ENCODE measurements at regions not wholly inside any gene's neighbourhood (a gene's known extent, or its start where the extent isn't known, plus 50 kb on each side); places are given as distances from the start of the nearest gene placed in this dataset.

DNA sequence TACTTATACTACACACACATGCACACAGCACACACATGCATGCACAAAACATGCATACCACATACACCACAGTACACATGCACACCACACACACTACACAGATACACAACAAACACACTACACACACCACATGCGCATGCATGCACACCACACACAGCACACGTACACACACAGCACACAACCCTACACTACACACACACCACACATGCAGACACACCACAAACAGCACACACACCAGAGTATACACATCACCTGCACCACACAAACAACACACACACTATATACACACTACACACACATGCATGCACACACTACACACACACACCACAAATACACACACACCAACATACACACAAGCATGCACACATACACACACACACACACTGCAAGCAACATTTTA, 166.8 kb downstream of the AHSP start:
- H3K4me1 Mint-ChIP-seq (ENCODE audit: low read depth), result peaks cover 7% of the 10 kb centered on the region
- intact Hi-C loops (cut with micrococcal nuclease), result no loop called here

DNA sequence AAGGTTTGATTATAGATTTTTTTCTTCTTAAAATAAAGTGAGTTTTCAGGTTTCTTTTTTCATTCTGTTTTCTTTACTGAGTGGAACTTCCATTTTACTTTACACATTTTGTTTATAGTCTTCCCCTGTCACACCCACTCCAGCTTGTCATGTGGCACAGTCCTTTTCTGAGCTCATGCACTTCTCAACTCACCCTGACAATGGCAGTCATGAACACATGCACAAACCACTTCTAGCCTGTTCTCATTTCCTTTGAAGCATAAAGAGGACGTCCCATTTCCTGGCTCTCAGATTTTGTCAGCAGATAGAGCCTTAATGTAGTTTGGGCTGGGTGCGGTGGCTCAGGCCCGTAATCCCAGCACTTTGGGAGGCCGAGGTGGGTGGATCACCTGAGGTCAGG, 168.0 kb downstream of the AHSP start:
- intact Hi-C loops (cut with micrococcal nuclease), result loop anchor here (1.0 to 5.0 kb wide), 2 partner anchors 18 to 188 kb away; partner anchors contain the start of gene RUSF1
- Mint-ChIP-seq H3K4me1 (ENCODE audit: low read depth) (peaks cover 7% of the 10 kb centered on the region), H3K27me3 (ENCODE audit: low read depth) (peaks cover 20% of the 10 kb centered on the region), H3K9me3 (peaks cover 3% of the 10 kb centered on the region), H3K27ac (no peak overlapping the region), H3K4me3 (ENCODE audit: low read depth) (no peak overlapping the region), H3K36me3 (ENCODE audit: low read depth) (no peaks in the 10 kb centered on the region)
- DNase-seq (ENCODE audit: low spot score), result peak; percentile 64

More for the DNA sequence above, 166.8 kb downstream of the AHSP start:
- Mint-ChIP-seq H3K4me3 (ENCODE audit: low read depth) (no peak overlapping the region), H3K9me3 (peaks cover 12% of the 10 kb centered on the region), H3K36me3 (ENCODE audit: low read depth) (no peaks in the 10 kb centered on the region), H3K27me3 (ENCODE audit: low read depth) (peaks cover 16% of the 10 kb centered on the region), H3K27ac (no peak overlapping the region)
- no peak for DNase-seq (ENCODE audit: low spot score)

DNA sequence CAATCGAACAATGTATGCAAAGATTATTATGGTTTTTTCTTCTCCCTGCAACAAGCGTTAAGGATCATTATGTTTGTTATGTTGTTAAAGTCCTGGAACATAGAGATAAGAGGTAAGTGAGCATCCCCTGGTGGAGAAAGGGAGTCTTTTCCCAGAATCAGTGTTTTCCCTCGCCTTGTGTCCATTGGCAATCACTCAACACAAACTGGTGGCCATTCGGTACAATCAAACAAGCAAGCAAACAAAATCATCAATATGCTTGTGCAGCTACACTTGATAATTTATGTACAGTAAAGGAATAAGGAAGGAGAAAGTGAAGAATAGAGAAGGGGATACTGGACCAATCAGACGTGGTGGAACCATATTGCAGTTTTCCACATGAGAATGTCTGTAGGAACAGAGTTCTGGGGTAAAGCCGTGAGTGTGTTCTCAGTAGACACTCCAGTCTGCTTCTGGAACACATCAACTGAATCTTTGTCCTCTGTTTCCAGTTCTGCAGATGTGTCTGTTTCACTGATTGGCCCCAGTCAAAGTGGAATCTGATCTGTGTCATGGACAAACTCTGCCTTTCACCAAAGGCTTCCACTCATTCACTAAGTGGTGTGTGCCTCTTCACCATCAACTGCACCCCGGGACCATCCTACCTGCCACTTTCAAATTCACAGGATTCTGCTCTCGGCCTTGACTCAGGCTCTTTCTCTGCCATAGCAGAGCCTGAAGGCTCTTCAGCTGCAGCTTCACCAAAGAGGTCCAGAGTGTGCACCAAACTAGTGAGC, 169.5 kb downstream of the AHSP start:
- Mint-ChIP-seq H3K4me3 (ENCODE audit: low read depth) (no peak overlapping the region), H3K27ac (no peak overlapping the region), H3K27me3 (ENCODE audit: low read depth) (peaks cover 20% of the 10 kb centered on the region), H3K36me3 (ENCODE audit: low read depth) (peaks cover 11% of the 10 kb centered on the region), H3K4me1 (ENCODE audit: low read depth) (peaks cover 19% of the 10 kb centered on the region), H3K9me3 (no peaks in the 10 kb centered on the region)
- intact Hi-C loops (cut with micrococcal nuclease), result loop anchor here (5.0 kb wide), 1 partner anchor 190 kb away; the partner anchor contains the start of gene RUSF1
- DNase-seq (ENCODE audit: low spot score), result no peak

DNA sequence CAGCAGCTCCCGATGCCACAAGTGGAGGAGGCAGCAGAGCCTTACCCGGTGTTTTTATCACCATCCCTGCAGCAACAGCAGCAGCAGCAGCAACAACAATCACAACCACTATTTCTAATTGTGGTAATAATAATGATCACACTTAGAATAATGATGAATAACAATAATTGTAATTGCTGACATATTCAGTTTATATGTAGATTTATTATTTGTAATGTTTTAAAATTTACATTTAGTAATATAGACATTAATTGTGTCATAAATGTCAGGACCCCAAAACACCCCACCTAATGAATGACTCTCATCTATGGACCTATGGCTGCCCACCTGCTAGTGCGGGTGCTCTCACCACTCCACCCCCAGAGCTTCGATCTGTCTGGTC, 170.0 kb downstream of the AHSP start:
- no peaks in the 10 kb centered on the region for H3K9me3 Mint-ChIP-seq
- H3K4me3 Mint-ChIP-seq (ENCODE audit: low read depth), result no peak overlapping the region
- H3K36me3 Mint-ChIP-seq (ENCODE audit: low read depth), result peaks cover 17% of the 10 kb centered on the region
- intact Hi-C loops (cut with micrococcal nuclease), result loop anchor here (5.0 kb wide), 1 partner anchor 190 kb away; the partner anchor contains the start of gene RUSF1
- DNase-seq (ENCODE audit: low spot score), result no peak
- no peak overlapping the region for H3K27ac Mint-ChIP-seq
- peaks cover 25% of the 10 kb centered on the region for H3K4me1 Mint-ChIP-seq (ENCODE audit: low read depth)
- H3K27me3 Mint-ChIP-seq (ENCODE audit: low read depth), result peaks cover 20% of the 10 kb centered on the region

DNA sequence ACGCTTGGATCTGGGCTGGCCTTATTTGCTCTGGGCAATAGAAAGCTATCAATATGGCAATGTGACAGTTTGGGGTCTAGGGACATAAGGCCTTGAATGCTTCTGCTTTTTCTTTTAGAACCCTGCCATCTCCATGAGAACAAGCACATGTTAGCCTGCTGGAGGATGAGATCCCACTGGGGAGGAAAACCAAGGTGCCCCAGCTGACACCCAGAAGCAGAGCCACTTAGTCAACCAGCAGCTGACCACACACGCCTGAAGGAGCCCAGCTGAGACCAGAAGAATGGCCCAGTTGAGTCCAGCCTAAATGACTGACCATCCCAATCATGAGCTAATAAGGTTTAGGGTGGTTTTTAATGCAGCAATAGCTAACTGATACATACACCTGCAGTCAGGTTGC, 171.2 kb downstream of the AHSP start:
- peaks cover 28% of the 10 kb centered on the region for H3K36me3 Mint-ChIP-seq (ENCODE audit: low read depth)
- no peaks in the 10 kb centered on the region for H3K9me3 Mint-ChIP-seq
- H3K27me3 Mint-ChIP-seq (ENCODE audit: low read depth), result peaks cover 20% of the 10 kb centered on the region
- H3K4me3 Mint-ChIP-seq (ENCODE audit: low read depth), result no peak overlapping the region
- no peak for DNase-seq (ENCODE audit: low spot score)
- H3K27ac Mint-ChIP-seq, result no peak overlapping the region
- H3K4me1 Mint-ChIP-seq (ENCODE audit: low read depth), result peaks cover 26% of the 10 kb centered on the region
- intact Hi-C loops (cut with micrococcal nuclease), result loop anchor here (5.0 kb wide), 1 partner anchor 192 kb away; the partner anchor contains the start of gene RUSF1

DNA sequence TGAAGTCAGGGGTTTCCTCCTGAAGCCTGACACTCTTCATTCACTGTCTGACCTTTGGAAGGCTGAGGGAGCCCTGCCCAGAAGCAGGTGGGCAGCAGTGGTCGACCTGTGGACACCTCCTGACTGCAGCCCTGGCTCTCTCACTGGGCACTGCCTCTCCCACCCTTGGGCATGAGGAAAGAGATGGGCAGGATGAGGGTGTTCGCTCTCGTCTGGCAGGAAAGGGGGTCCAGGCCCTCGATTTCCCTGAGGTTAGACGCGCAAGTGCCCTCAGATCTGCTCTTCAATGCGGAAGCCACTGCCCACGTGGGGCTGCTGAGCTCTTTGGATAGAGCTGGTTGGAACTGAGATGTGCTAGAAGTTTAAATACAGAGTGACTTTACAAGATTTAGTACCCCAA, 171.9 kb downstream of the AHSP start:
- Mint-ChIP-seq H3K9me3 (no peaks in the 10 kb centered on the region), H3K4me3 (ENCODE audit: low read depth) (no peak overlapping the region), H3K27me3 (ENCODE audit: low read depth) (peaks cover 20% of the 10 kb centered on the region), H3K36me3 (ENCODE audit: low read depth) (peaks cover 33% of the 10 kb centered on the region), H3K4me1 (ENCODE audit: low read depth) (peaks cover 26% of the 10 kb centered on the region), H3K27ac (no peak overlapping the region)
- intact Hi-C loops (cut with micrococcal nuclease), result loop anchor here (5.0 kb wide), 1 partner anchor 192 kb away; the partner anchor contains the start of gene RUSF1
- DNase-seq (ENCODE audit: low spot score), result no peak

DNA sequence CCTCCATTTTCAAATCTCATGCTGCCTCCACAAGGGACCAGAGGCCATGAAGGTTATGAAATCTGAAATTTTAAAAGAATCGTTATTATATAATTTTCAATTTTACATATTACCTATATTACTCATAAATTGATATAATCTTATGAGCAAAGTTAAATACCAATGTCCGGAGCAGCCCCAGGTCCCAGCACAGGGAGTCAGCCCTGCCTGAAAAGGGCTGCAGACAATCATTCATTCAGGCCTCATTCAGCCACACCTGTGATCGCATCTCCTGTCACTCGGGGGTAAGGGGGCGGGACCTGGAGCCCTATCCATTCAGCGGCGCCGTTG, 172.5 kb downstream of the AHSP start:
- H3K36me3 Mint-ChIP-seq (ENCODE audit: low read depth), result peaks cover 39% of the 10 kb centered on the region
- H3K27ac Mint-ChIP-seq, result peak overlapping the region; percentile 46
- intact Hi-C loops (cut with micrococcal nuclease), result loop anchor here (1.0 kb wide), 1 partner anchor 13 kb away; a partner anchor contains a TSS
- H3K9me3 Mint-ChIP-seq, result no peaks in the 10 kb centered on the region
- peaks cover 26% of the 10 kb centered on the region for H3K4me1 Mint-ChIP-seq (ENCODE audit: low read depth)
- H3K27me3 Mint-ChIP-seq (ENCODE audit: low read depth), result peaks cover 20% of the 10 kb centered on the region
- DNase-seq (ENCODE audit: low spot score), result no peak
- H3K4me3 Mint-ChIP-seq (ENCODE audit: low read depth), result peak overlapping the region; percentile 85

DNA sequence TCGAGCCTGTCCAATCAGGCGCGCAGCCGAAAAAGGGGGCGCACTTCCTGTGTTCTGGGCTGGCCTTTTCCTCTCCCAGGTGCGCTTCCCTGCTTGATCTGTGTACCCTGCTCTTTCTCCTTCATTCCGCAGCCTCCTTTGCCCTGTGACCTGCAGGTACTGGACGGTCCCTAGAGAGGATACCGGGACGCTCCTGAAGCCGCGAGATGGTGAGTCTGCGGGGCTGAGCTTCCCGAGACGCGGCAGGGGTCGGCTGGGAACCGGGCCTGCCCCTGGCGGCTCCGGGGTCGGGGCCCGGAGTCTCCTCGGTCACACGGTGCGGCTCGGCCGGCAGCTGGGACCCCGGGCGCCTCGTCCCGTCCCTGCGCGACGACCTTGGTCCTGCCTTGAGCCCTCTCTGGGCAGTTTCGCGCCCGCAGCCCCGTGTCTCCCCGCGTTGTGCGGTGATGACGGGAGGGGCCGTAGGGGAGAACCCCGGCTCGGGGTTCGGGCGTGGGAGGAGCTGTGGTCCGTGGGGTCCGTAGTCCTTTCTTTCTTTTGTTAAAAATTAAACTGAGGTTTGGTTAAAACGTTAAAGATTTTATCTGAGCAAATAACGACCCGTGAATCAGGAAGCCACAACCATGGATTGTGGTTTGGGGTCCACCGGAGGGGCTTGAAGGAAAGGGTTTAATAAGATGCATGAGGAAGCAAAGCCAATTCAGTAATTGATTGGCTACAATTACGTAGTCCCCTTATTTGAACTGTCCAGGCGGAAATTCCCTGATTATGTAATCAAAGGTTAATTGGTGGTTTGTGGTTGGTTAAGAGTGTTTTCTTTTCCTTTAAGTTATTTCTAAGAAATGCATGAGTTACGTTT, 172.8 kb upstream of the ZNF267 start:
- peaks cover 43% of the 10 kb centered on the region for H3K36me3 Mint-ChIP-seq (ENCODE audit: low read depth)
- no peaks in the 10 kb centered on the region for H3K9me3 Mint-ChIP-seq
- DNase-seq (ENCODE audit: low spot score), result peak; percentile 68
- peak overlapping the region; percentile 89 for H3K27ac Mint-ChIP-seq
- peaks cover 26% of the 10 kb centered on the region for H3K4me1 Mint-ChIP-seq (ENCODE audit: low read depth)
- peak overlapping the region; percentile 85 for H3K4me3 Mint-ChIP-seq (ENCODE audit: low read depth)
- intact Hi-C loops (cut with micrococcal nuclease), result loop anchor here (1.0 kb wide), 1 partner anchor 13 kb away; a partner anchor contains a TSS
- H3K27me3 Mint-ChIP-seq (ENCODE audit: low read depth), result peaks cover 20% of the 10 kb centered on the region

DNA sequence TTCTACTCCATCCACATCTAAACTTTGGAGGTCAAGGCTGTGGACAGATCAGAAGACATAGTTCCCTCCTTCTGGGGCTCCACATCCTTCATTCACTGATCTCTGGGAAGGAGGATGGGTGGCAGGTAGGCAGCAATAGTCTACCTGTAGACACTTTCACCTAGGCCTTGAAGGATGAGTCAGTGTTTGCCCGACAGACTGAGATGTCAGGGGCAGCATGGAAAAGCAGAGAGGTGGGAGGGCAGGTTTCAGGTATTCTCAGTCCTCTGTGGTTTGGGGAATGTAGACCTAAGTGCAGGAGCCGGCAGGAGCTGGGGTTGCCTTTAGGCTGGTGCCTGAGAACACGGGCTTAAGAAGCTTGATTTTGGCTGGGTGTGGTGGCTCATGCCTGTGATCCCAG, 171.9 kb upstream of the ZNF267 start:
- Mint-ChIP-seq H3K27ac (peak overlapping the region; percentile 89), H3K9me3 (no peaks in the 10 kb centered on the region), H3K4me3 (ENCODE audit: low read depth) (peak overlapping the region; percentile 85), H3K36me3 (ENCODE audit: low read depth) (peaks cover 51% of the 10 kb centered on the region), H3K4me1 (ENCODE audit: low read depth) (peaks cover 23% of the 10 kb centered on the region), H3K27me3 (ENCODE audit: low read depth) (peaks cover 19% of the 10 kb centered on the region)
- intact Hi-C loops (cut with micrococcal nuclease), result no loop called here
- DNase-seq (ENCODE audit: low spot score), result no peak

DNA sequence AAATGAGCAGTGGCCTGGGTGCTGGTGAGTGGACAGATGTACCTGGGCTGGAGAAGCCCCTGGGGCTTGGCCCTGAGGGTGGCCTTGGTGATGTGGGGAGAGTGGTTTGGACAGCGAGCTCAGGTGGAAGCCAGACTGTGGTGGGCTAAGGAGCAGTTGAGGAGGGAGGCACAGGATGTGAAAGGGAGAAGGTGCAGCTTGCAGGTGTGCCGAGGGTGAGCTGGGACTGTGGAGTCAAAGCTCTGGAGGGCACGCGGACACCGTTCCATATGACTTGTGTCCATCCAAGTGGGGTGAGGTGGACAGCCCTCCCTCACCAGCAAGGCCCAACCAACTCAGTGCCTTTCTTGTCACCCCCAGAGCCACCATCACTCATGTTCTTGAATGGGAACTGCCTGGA, 170.8 kb upstream of the ZNF267 start:
- Mint-ChIP-seq H3K4me1 (ENCODE audit: low read depth) (peaks cover 19% of the 10 kb centered on the region), H3K27ac (no peak overlapping the region), H3K4me3 (ENCODE audit: low read depth) (no peak overlapping the region), H3K9me3 (no peaks in the 10 kb centered on the region), H3K36me3 (ENCODE audit: low read depth) (peaks cover 62% of the 10 kb centered on the region), H3K27me3 (ENCODE audit: low read depth) (peaks cover 13% of the 10 kb centered on the region)
- intact Hi-C loops (cut with micrococcal nuclease), result no loop called here
- no peak for DNase-seq (ENCODE audit: low spot score)

DNA sequence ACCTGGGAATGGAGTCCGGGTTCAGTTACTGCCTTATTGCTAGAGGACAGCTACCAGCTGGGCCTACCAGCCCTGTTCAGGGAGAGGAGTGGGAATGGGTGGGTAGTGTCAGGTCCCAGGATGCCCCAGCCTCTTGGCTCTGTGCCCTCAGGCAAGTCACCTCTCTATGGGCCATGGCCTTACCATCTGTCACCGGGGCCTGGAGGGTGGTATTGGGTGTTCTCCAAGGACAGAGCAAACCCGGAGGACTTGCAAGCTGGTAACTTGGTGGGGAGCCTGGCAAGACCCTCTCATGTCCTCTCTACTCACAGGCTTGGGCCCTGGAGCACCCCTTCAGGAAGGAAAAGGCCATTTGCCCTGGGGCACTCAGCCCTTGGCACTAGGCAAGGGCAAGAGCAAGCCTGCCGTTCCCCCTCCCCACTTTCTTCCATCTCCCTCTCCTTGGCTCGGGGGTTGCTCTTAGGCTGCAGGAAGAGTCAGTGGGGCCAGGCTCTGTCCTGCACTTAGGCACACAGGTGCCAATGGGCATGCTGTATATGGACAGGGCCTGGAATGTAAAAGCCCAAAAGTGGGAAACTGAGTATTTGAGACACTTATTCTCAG, 170.0 kb upstream of the ZNF267 start:
- peaks cover 69% of the 10 kb centered on the region for H3K36me3 Mint-ChIP-seq (ENCODE audit: low read depth)
- no peak for DNase-seq (ENCODE audit: low spot score)
- no peaks in the 10 kb centered on the region for H3K9me3 Mint-ChIP-seq
- H3K27me3 Mint-ChIP-seq (ENCODE audit: low read depth), result peaks cover 6% of the 10 kb centered on the region
- intact Hi-C loops (cut with micrococcal nuclease), result no loop called here
- H3K27ac Mint-ChIP-seq, result no peak overlapping the region
- no peak overlapping the region for H3K4me3 Mint-ChIP-seq (ENCODE audit: low read depth)
- peaks cover 23% of the 10 kb centered on the region for H3K4me1 Mint-ChIP-seq (ENCODE audit: low read depth)

DNA sequence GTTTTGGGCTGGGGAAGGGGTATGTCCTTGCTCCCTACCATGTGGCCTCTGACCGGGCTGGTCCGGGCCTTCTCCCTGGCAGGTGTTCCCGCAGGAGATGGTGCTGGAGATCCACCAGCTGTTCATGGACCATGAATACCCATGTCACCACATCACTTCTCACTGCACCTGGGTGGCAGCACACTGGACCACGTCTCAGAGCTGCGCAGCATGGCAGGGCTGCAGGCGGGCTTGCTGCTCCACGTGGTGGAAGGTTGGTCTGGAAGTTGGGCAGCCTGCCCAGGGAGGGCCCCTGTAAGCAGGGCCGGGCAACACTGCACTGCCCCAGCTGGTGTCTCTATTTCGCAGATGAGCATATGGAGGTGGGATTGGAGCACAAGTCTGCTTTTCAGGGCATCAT, 169.5 kb upstream of the ZNF267 start:
- intact Hi-C loops (cut with micrococcal nuclease), result no loop called here
- peaks cover 4% of the 10 kb centered on the region for H3K27me3 Mint-ChIP-seq (ENCODE audit: low read depth)
- no peak for DNase-seq (ENCODE audit: low spot score)
- no peaks in the 10 kb centered on the region for H3K9me3 Mint-ChIP-seq
- no peak overlapping the region for H3K4me3 Mint-ChIP-seq (ENCODE audit: low read depth)
- H3K4me1 Mint-ChIP-seq (ENCODE audit: low read depth), result peaks cover 23% of the 10 kb centered on the region
- H3K27ac Mint-ChIP-seq, result no peak overlapping the region
- peaks cover 72% of the 10 kb centered on the region for H3K36me3 Mint-ChIP-seq (ENCODE audit: low read depth)
